WERI-Rb-1 (cell line): ENCODE measurements at regions not wholly inside any gene's neighbourhood (a gene's known extent, or its start where the extent isn't known, plus 50 kb on each side); places are given as distances from the start of the nearest gene placed in this dataset.
"Not testable (repeated sequence)": the region's sequence is repeated elsewhere in the genome, so short reads cannot be mapped to it uniquely, and the experiment has no call there.

Experiments
- DNase-seq: peaks from one replicate; pipeline ENCODE4 v3.0.0-alpha.2; 2020
- H3K27ac ChIP-seq: fragments of 250-450 bp; sonication (Bioruptor Pico); 2 replicates; pipeline ENCODE4 v1.5.1; 2020; ENCODE audit warnings: mild to moderate bottlenecking, moderate library complexity
- H3K27me3 ChIP-seq: fragments of 250-450 bp; sonication (Bioruptor Pico); 2 replicates; pipeline ENCODE4 v1.5.1; 2021; ENCODE audit warnings: mild to moderate bottlenecking, low read depth, moderate library complexity; ENCODE audit not compliant: insufficient read depth, severe bottlenecking
- H3K36me3 ChIP-seq: fragments of 250-450 bp; sonication (Bioruptor Pico); 2 replicates; pipeline ENCODE4 v1.5.1; 2020; ENCODE audit warnings: mild to moderate bottlenecking, moderate library complexity
- H3K4me3 ChIP-seq: 2 replicates; pipeline ENCODE4 v1.5.1; 2011; ENCODE audit warnings: low read depth, mild to moderate bottlenecking, control low read depth, low read length
- H3K9me3 ChIP-seq: fragments of 250-450 bp; sonication (Bioruptor Pico); 2 replicates; pipeline ENCODE4 v1.5.1; 2021; ENCODE audit warnings: mild to moderate bottlenecking, moderate library complexity; ENCODE audit not compliant: severe bottlenecking
- CTCF ChIP-seq: IDR thresholded peaks from 2 replicates; pipeline ENCODE4 v1.5.1; 2011; ENCODE audit warnings: low read depth, mild to moderate bottlenecking, control low read depth, inconsistent platforms, low read length

- Histone ChIP-seq H3K9me3 (no peaks in the 10 kb centered on the region), H3K4me3 (no peak overlapping the region), H3K36me3 (no peaks in the 10 kb centered on the region), H3K27me3 (no peaks in the 10 kb centered on the region), H3K27ac (no peak overlapping the region)
- TF ChIP-seq CTCF, result no peak
- DNase-seq, result no peak
Observed at GRCh38 chr7:46908770-46909169, 673.1 kb downstream of the TNS3 start.

- not testable (repeated sequence) for H3K4me3 ChIP-seq, H3K36me3 ChIP-seq, H3K27me3 ChIP-seq, DNase-seq, H3K9me3 ChIP-seq, H3K27ac ChIP-seq
Observed at GRCh38 chr7:46904523-46904922, 677.4 kb downstream of the TNS3 start.

GRCh38 chr7:46902463-46902862 lies 679.4 kb downstream of the TNS3 start:
- H3K4me3 ChIP-seq, result no peak overlapping the region
- H3K36me3 ChIP-seq, result no peaks in the 10 kb centered on the region
- no peak for DNase-seq
- TF ChIP-seq CTCF, result no peak
- no peak overlapping the region for H3K27ac ChIP-seq
- H3K27me3 ChIP-seq, result no peaks in the 10 kb centered on the region
- H3K9me3 ChIP-seq, result no peaks in the 10 kb centered on the region

GRCh38 chr7:46900312-46901263 lies 681.3 kb downstream of the TNS3 start:
- Histone ChIP-seq H3K4me3 (no peak overlapping the region), H3K36me3 (no peaks in the 10 kb centered on the region), H3K9me3 (no peaks in the 10 kb centered on the region), H3K27ac (no peak overlapping the region), H3K27me3 (no peaks in the 10 kb centered on the region)
- no peak for DNase-seq
- TF ChIP-seq CTCF, result no peak

GRCh38 chr7:46897381-46897780 lies 684.5 kb downstream of the TNS3 start:
- Histone ChIP-seq H3K9me3 (no peaks in the 10 kb centered on the region), H3K27me3 (no peaks in the 10 kb centered on the region), H3K27ac (no peak overlapping the region), H3K4me3 (no peak overlapping the region), H3K36me3 (no peaks in the 10 kb centered on the region)
- no peak for TF ChIP-seq CTCF
- no peak for DNase-seq

- H3K36me3 ChIP-seq, result no peaks in the 10 kb centered on the region
- no peak for DNase-seq
- peaks cover 5% of the 10 kb centered on the region for H3K9me3 ChIP-seq
- no peak overlapping the region for H3K27ac ChIP-seq
- no peak overlapping the region for H3K4me3 ChIP-seq
- TF ChIP-seq CTCF, result no peak
- H3K27me3 ChIP-seq, result no peaks in the 10 kb centered on the region
Observed at GRCh38 chr7:46886669-46887374, 695.1 kb downstream of the TNS3 start.
